Heart left ventricle (tissue), 13 donors: ENCODE measurements at regions not wholly inside any gene's neighbourhood (a gene's known extent, or its start where the extent isn't known, plus 50 kb on each side); places are given as distances from the start of the nearest gene placed in this dataset.

Experiments
- POLR2A ChIP-seq, 2 donors: fragments of 450-650 bp; IDR thresholded peaks; one replicate each; pipeline ENCODE4 v1.6.1; 2017; ENCODE audit warnings: antibody characterized with exemption in 2 of 2, mild to moderate bottlenecking in 2 of 2, moderate library complexity in 2 of 2
- TF ChIP-seq, protein P1 (sequence below), 12 donors: fragments of 200-600 bp; sonication (generic) in 4 of 12; IDR thresholded peaks; one replicate each; pipeline versions ENCODE4 v1.5.0 to v1.8.0; 2018 to 2022; ENCODE audit warnings: antibody characterized with exemption in 12 of 12, mild to moderate bottlenecking in 5 of 12
- donor health status: ischemic (EF 13 %, LVEDD 7.1; RV severe dilation, severe dysfunction).
- donor health status: DM: no; HTN: yes; CAD: no.
- donor health status: DM: no; HTN: no; CAD: no.
- donor health status: ischemic (EF 25% LVEDD 6.9; RV normal size, moderate dysfunction).
- donor health status: ischemic (EF 25% LVEDD 5.7; RV mildly dilated, moderate dysfunction).
- donor health status: ischemic (EF 35%, LVEDD 5.7; RV mildly dilated, moderate dysfunction).
- donor health status: nonischemic (EF 11% LVEDD 7.7; RV severe dilation, severe dysfunction).
- donor health status: DM: yes; HTN: yes; CAD: no.
- donor health status: PGD.
- donor health status: ischemic (EF 29% LVEDD 5.4; RV normal size, mild dysfunction).
- donor health status: nonischemic (EF 23%, LVEDD 6.1; RV moderate dilation, normal function).

DNA sequence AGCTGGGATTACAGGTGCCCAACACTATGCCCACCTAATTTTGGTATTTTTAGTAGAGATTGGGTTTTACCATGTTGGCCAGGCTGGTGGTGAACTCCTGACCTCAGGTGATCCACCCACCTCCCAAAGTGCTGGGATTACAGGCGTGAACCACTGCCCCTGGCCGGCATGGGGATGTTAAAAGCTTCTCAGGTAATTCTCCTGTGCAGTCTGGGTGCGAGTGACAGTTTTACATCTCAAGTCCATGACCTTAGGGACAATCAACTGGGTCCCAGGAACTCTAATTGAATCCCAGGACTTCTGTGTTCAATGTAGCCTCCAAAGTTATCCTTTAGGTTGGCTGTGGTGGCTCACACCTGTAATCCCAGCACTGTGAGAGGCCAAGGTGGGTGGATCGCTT is 100.1 kb upstream of the TSHZ3 start:
- TF ChIP-seq, protein P1, sequence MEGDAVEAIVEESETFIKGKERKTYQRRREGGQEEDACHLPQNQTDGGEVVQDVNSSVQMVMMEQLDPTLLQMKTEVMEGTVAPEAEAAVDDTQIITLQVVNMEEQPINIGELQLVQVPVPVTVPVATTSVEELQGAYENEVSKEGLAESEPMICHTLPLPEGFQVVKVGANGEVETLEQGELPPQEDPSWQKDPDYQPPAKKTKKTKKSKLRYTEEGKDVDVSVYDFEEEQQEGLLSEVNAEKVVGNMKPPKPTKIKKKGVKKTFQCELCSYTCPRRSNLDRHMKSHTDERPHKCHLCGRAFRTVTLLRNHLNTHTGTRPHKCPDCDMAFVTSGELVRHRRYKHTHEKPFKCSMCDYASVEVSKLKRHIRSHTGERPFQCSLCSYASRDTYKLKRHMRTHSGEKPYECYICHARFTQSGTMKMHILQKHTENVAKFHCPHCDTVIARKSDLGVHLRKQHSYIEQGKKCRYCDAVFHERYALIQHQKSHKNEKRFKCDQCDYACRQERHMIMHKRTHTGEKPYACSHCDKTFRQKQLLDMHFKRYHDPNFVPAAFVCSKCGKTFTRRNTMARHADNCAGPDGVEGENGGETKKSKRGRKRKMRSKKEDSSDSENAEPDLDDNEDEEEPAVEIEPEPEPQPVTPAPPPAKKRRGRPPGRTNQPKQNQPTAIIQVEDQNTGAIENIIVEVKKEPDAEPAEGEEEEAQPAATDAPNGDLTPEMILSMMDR (IDR thresholded peaks at IDR 0.05): no peak
- no peak for TF ChIP-seq POLR2A (IDR thresholded peaks at IDR 0.05)
